GM12878 (cell line): ENCODE measurements at regions not wholly inside any gene's neighbourhood (a gene's known extent, or its start where the extent isn't known, plus 50 kb on each side); places are given as distances from the start of the nearest gene placed in this dataset.

Experiments used
- FOS ChIP-seq: IDR thresholded peaks from 3 replicates; pipeline ENCODE4 v1.6.1; 2011; ENCODE audit warnings: borderline replicate concordance; ENCODE audit not compliant: insufficient read length; ENCODE audit errors: extremely low read depth
- HDAC6 ChIP-seq: fragments of 200-600 bp; sonication (generic); IDR thresholded peaks from one replicate; pipeline ENCODE4 v1.8.0; 2017; ENCODE audit warnings: antibody characterized with exemption; ENCODE audit not compliant: unreplicated experiment
- NR2C1 ChIP-seq: fragments of 450-650 bp; IDR thresholded peaks from 2 replicates; pipeline ENCODE4 v1.6.1; 2017; ENCODE audit warnings: antibody characterized with exemption, mild to moderate bottlenecking, moderate library complexity
- YY1 ChIP-seq: IDR thresholded peaks from 2 replicates; pipeline ENCODE4 v1.6.1; 2011; ENCODE audit warnings: low read depth, mild to moderate bottlenecking, low read length
- TF ChIP-seq, protein P1 (sequence below), 3 experiments: IDR thresholded peaks in 2 of 3; conservative IDR thresholded peaks in 1 of 3; 2 replicates each; pipeline ENCODE4 v1.5.1; 2011; ENCODE audit warnings: low read depth in 3 of 3, low read length in 3 of 3, mild to moderate bottlenecking in 3 of 3, control low read depth in 2 of 3, moderate library complexity in 2 of 3, inconsistent platforms in 1 of 3, mixed read lengths in 1 of 3; ENCODE audit not compliant: control insufficient read depth in 2 of 3, insufficient read depth in 1 of 3; ENCODE audit errors: extremely low read depth in 1 of 3

DNA sequence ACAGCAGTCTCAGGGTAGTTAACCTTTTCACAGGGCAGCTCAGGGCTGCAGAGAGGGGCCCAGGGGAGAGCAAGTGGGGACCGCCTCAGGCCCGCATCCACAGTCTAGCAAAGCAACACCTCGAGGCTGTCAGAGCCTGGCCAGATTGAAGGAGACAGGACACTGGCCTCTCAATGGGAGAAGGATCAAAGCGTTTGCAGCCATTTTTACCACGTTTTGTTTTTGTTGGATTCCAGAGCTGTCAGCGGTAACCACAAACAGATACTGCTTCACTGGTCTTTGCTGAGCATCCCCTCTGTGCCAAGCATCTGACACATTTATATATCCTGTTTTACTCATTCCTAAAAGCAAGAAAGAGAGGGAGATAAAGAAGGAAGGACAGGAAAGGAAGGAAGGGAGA, 153.8 kb downstream of the SHQ1 start:
- no peak for TF ChIP-seq HDAC6
- TF ChIP-seq YY1: no peak
- TF ChIP-seq, protein P1, sequence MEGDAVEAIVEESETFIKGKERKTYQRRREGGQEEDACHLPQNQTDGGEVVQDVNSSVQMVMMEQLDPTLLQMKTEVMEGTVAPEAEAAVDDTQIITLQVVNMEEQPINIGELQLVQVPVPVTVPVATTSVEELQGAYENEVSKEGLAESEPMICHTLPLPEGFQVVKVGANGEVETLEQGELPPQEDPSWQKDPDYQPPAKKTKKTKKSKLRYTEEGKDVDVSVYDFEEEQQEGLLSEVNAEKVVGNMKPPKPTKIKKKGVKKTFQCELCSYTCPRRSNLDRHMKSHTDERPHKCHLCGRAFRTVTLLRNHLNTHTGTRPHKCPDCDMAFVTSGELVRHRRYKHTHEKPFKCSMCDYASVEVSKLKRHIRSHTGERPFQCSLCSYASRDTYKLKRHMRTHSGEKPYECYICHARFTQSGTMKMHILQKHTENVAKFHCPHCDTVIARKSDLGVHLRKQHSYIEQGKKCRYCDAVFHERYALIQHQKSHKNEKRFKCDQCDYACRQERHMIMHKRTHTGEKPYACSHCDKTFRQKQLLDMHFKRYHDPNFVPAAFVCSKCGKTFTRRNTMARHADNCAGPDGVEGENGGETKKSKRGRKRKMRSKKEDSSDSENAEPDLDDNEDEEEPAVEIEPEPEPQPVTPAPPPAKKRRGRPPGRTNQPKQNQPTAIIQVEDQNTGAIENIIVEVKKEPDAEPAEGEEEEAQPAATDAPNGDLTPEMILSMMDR (IDR thresholded peaks at IDR 0.05 in 2 of 3, conservative IDR thresholded peaks at IDR 0.05 in 1 of 3; ENCODE audit: control insufficient read depth in 2 of 3, extremely low read depth in 1 of 3, insufficient read depth in 1 of 3, low read depth in 3 of 3, low read length in 3 of 3): no peak
- no peak for TF ChIP-seq FOS
- no peak for TF ChIP-seq NR2C1
